Endothelial cell of umbilical vein (primary cell): ENCODE measurements at regions not wholly inside any gene's neighbourhood (a gene's known extent, or its start where the extent isn't known, plus 50 kb on each side); places are given as distances from the start of the nearest gene placed in this dataset.

ENCODE experiments used
- EZH2 ChIP-seq: IDR thresholded peaks from 2 replicates; pipeline ENCODE4 v1.6.1; 2012; ENCODE audit warnings: borderline replicate concordance, low read depth, mild to moderate bottlenecking, moderate library complexity, low read length, inconsistent platforms; ENCODE audit not compliant: severe bottlenecking
- FOS ChIP-seq: IDR thresholded peaks from 2 replicates; pipeline ENCODE4 v1.6.1; 2011; ENCODE audit warnings: mild to moderate bottlenecking, low read length, moderate library complexity, borderline replicate concordance; ENCODE audit not compliant: insufficient read depth
- JUN ChIP-seq: IDR thresholded peaks from 2 replicates; pipeline ENCODE4 v1.6.1; 2011; ENCODE audit warnings: borderline replicate concordance, low read depth; ENCODE audit not compliant: insufficient read length, insufficient read depth
- MYC ChIP-seq: IDR thresholded peaks from one replicate; pipeline ENCODE4 v1.6.1; 2011; ENCODE audit warnings: mild to moderate bottlenecking, low read depth, low read length
- POLR2A ChIP-seq: IDR thresholded peaks from 2 replicates; pipeline ENCODE4 v1.6.1; 2012; ENCODE audit warnings: low read depth, mild to moderate bottlenecking, control low read depth, low read length
- POLR2AphosphoS5 ChIP-seq: IDR thresholded peaks from 2 replicates; pipeline ENCODE4 v1.6.1; 2012; ENCODE audit warnings: low read depth, mild to moderate bottlenecking, control low read depth, low read length, moderate library complexity; ENCODE audit not compliant: insufficient read depth
- TF ChIP-seq, protein P1 (sequence below), 2 donors: IDR thresholded peaks; 1 replicate in 1 of 2; 2 replicates in 1 of 2; pipeline ENCODE4 v1.5.1; 2011; ENCODE audit warnings: low read length in 2 of 2, mild to moderate bottlenecking in 2 of 2, moderate library complexity in 2 of 2, control low read depth in 1 of 2, inconsistent platforms in 1 of 2, low read depth in 1 of 2; ENCODE audit not compliant: insufficient read depth in 1 of 2; ENCODE audit errors: extremely low read depth in 1 of 2
- TF ChIP-seq, protein P2 (sequence below): IDR thresholded peaks from 2 replicates; pipeline ENCODE4 v1.6.1; 2011; ENCODE audit not compliant: insufficient read depth, insufficient read length

DNA sequence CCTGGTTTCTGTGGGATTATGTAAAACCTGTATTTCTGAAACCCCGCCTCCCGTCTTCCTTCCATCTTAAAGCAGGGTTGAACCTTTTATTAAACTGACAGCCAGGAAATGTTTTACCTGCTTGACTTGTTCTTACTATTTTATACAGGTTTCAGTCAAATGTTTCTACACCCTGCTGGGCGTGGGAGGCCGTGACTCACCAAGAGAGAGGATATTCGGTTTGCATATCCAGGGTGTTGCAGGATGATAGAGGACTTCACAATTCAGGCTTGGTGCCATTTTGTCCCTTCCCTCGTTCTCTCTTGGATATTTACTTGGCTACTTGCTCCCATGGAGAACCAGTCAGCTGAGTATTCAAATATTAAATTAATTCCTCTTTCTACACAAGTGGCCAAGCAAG is 69.7 kb downstream of the ARF6 start:
- no peak for TF ChIP-seq POLR2A
- TF ChIP-seq, protein P1, sequence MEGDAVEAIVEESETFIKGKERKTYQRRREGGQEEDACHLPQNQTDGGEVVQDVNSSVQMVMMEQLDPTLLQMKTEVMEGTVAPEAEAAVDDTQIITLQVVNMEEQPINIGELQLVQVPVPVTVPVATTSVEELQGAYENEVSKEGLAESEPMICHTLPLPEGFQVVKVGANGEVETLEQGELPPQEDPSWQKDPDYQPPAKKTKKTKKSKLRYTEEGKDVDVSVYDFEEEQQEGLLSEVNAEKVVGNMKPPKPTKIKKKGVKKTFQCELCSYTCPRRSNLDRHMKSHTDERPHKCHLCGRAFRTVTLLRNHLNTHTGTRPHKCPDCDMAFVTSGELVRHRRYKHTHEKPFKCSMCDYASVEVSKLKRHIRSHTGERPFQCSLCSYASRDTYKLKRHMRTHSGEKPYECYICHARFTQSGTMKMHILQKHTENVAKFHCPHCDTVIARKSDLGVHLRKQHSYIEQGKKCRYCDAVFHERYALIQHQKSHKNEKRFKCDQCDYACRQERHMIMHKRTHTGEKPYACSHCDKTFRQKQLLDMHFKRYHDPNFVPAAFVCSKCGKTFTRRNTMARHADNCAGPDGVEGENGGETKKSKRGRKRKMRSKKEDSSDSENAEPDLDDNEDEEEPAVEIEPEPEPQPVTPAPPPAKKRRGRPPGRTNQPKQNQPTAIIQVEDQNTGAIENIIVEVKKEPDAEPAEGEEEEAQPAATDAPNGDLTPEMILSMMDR (IDR thresholded peaks at IDR 0.05; ENCODE audit: extremely low read depth in 1 of 2, insufficient read depth in 1 of 2, low read depth in 1 of 2, low read length in 2 of 2): no peak
- TF ChIP-seq, protein P2, sequence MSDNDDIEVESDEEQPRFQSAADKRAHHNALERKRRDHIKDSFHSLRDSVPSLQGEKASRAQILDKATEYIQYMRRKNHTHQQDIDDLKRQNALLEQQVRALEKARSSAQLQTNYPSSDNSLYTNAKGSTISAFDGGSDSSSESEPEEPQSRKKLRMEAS: no peak
- no peak for TF ChIP-seq EZH2
- no peak for TF ChIP-seq FOS
- TF ChIP-seq POLR2AphosphoS5: no peak
- no peak for TF ChIP-seq MYC
- TF ChIP-seq JUN: no peak
